ENCODE measurements at regions not wholly inside any gene's neighbourhood (a gene's known extent, or its start where the extent isn't known, plus 50 kb on each side); places are given as distances from the start of the nearest gene placed in this dataset.

- no peak for DNase-seq (ENCODE audit: low spot score)
Observed at GRCh38 chr7:32143301-32143700, 73.1 kb upstream of the PDE1C start.

GRCh38 chr7:32142649-32143048 is 72.4 kb upstream of the PDE1C start:
- peak; percentile 51 for DNase-seq (ENCODE audit: low spot score)

GRCh38 chr7:32140210-32140939 is 70.2 kb upstream of the PDE1C start:
- DNase-seq (ENCODE audit: low spot score): no peak

GRCh38 chr7:32137059-32137458 is 66.9 kb upstream of the PDE1C start:
- no peak for DNase-seq (ENCODE audit: low spot score)

GRCh38 chr7:32131091-32131490 is 60.9 kb upstream of the PDE1C start:
- no peak for DNase-seq (ENCODE audit: low spot score)

- no peak for DNase-seq (ENCODE audit: low spot score)
Observed at GRCh38 chr7:32126843-32127242, 56.6 kb upstream of the PDE1C start.
